Rectal smooth muscle tissue (tissue), 1 donor: ENCODE measurements at regions not wholly inside any gene's neighbourhood (a gene's known extent, or its start where the extent isn't known, plus 50 kb on each side); places are given as distances from the start of the nearest gene placed in this dataset.

Experiments used
- H3K27ac ChIP-seq: one replicate; pipeline ENCODE4 v1.7.0; 2013; ENCODE audit warnings: low read depth, low read length, inconsistent platforms
- H3K27me3 ChIP-seq: one replicate; pipeline ENCODE4 v1.7.0; 2013; ENCODE audit warnings: low read length; ENCODE audit not compliant: control insufficient read depth, insufficient read depth
- H3K36me3 ChIP-seq: one replicate; pipeline ENCODE4 v1.7.0; 2013; ENCODE audit warnings: low read length; ENCODE audit not compliant: control insufficient read depth, insufficient read depth
- H3K4me1 ChIP-seq: one replicate; pipeline ENCODE4 v1.7.0; 2013; ENCODE audit warnings: low read length; ENCODE audit not compliant: control insufficient read depth, insufficient read depth
- H3K4me3 ChIP-seq: one replicate; pipeline ENCODE4 v1.7.0; 2013; ENCODE audit warnings: low read length
- H3K9ac ChIP-seq: one replicate; pipeline ENCODE4 v1.7.0; 2013; ENCODE audit warnings: low read length

DNA sequence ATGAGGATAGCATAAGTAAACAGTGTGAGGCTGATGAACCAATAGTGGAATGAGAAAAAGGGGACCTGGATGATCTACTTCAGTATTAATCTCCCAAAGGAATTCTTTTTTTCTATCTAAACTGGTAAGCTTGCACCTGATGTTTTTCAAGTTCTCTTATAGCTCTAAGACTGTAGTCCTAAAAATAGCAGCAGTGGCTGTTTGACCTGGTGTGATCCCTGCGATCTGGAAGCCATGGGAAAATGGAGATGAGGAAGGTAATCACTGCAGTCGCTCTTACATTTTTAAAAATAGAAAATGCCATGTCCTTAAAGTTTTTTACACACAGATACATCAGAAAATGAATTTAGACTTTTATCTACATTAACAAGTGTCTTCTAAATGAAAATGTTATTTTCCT is 926.4 kb upstream of the SLC35B3 start:
- Histone ChIP-seq H3K9ac (no peak overlapping the region), H3K4me1 (no peaks in the 10 kb centered on the region), H3K4me3 (no peak overlapping the region), H3K27ac (no peak overlapping the region), H3K36me3 (no peaks in the 10 kb centered on the region), H3K27me3 (no peaks in the 10 kb centered on the region)

DNA sequence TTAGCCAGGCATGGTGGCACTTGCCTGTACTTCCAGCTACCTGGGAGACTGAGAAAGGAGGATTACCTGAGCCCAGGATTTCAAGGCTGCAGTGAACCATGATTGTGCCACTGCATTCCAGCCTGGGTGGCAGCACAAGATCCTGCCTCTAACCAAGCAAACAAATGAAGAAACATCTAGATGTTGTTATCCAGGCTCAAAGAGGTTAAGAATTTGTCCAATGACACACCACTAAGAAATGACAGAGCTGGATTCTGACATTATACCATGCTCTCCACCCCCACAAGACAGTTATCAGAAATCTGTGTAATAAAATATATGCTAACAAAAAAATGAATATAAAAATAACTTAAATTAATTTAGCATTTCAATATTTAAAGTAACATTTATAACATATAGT is 925.5 kb upstream of the SLC35B3 start:
- no peak overlapping the region for H3K9ac ChIP-seq

DNA sequence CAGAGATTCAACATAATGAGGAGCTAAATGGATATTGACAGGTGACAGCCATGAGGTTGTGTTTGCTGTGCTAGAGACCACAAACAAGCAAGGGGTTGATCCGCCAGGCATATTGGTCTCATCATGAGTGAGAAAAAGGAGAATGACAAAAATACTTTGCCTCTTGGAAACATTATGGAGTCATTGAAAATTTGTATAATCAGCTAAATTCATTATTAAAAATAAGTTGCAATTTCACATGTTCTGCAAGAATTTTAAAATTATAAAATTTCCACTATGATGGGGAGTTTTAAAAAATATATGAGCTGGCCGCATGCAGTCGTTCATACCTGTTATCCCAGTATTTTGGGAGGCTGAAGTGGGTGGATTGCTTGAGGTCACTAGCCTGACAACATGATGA is 912.3 kb upstream of the SLC35B3 start:
- no peak overlapping the region for H3K27ac ChIP-seq
- H3K4me1 ChIP-seq = no peaks in the 10 kb centered on the region
- H3K36me3 ChIP-seq = no peaks in the 10 kb centered on the region
- no peaks in the 10 kb centered on the region for H3K27me3 ChIP-seq
- no peak overlapping the region for H3K9ac ChIP-seq
- no peak overlapping the region for H3K4me3 ChIP-seq

More for the DNA sequence above, 925.5 kb upstream of the SLC35B3 start:
- Histone ChIP-seq H3K27me3 (no peaks in the 10 kb centered on the region), H3K36me3 (no peaks in the 10 kb centered on the region), H3K27ac (no peak overlapping the region), H3K4me3 (no peak overlapping the region), H3K4me1 (no peaks in the 10 kb centered on the region)

DNA sequence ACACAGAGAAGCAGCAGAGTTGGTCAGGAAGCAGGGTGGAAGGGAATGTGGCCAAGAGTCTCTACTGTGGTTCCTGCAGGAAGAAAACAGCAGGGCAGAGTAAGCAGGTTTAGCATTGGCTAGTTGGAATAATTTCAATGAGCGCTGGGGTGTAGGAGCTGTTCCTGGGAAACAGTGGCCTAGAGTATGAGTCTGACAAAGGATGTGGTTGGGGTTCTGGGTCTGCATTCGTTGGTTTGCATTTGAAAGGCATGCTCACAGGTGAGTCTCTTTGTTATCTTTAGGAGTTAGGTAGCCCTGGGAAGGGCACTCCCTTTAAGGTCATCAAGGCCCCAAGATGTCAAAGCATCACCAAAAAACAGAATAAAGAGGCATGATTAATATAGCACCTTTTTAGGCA is 911.6 kb upstream of the SLC35B3 start:
- no peaks in the 10 kb centered on the region for H3K4me1 ChIP-seq
- H3K9ac ChIP-seq = no peak overlapping the region
- H3K27ac ChIP-seq = no peak overlapping the region
- H3K27me3 ChIP-seq = no peaks in the 10 kb centered on the region
- no peak overlapping the region for H3K4me3 ChIP-seq
- no peaks in the 10 kb centered on the region for H3K36me3 ChIP-seq

DNA sequence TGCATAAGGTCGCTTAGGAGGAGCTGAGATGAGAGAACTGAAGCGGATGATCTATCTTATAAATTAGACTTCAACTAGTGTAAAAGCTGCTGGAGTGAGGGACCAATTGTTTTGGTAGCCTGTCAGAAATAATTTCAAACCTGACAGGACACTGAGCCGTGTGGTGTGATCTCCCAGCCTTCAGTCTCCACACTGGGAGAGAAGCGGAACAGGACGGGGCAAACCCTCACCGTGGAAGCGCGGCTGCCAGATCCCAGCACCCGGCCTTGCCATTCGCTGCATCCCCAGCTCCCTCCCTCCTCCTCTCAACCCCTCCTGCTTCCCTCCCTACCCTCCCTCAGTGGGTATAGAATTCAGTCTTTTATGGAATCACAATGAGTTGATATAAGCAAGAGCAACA is 900.1 kb upstream of the SLC35B3 start:
- no peak overlapping the region for H3K27ac ChIP-seq
- H3K27me3 ChIP-seq = no peaks in the 10 kb centered on the region
- no peaks in the 10 kb centered on the region for H3K36me3 ChIP-seq
- H3K4me3 ChIP-seq = no peak overlapping the region
- no peak overlapping the region for H3K9ac ChIP-seq
- H3K4me1 ChIP-seq = no peaks in the 10 kb centered on the region

DNA sequence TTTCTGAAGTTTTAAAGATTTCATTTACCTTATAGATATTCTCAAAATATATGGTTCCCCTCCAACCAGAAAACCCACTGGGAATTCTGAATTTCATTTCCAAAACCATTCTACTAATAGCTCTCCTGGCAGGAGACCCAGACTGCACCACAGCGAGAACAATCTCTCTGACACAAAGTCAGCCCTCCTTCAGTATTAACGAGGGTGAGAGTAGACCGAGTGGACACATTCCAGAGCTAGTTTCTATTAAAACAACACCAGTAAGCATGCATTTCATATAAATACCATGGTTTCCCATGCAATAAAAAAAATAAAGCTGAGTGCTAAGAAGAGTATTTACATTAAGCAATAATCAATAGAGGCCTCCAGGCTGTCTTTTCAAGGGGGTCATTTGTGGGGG is 899.6 kb upstream of the SLC35B3 start:
- Histone ChIP-seq H3K27me3 (no peaks in the 10 kb centered on the region), H3K27ac (no peak overlapping the region), H3K4me1 (no peaks in the 10 kb centered on the region), H3K9ac (no peak overlapping the region), H3K4me3 (no peak overlapping the region), H3K36me3 (no peaks in the 10 kb centered on the region)

DNA sequence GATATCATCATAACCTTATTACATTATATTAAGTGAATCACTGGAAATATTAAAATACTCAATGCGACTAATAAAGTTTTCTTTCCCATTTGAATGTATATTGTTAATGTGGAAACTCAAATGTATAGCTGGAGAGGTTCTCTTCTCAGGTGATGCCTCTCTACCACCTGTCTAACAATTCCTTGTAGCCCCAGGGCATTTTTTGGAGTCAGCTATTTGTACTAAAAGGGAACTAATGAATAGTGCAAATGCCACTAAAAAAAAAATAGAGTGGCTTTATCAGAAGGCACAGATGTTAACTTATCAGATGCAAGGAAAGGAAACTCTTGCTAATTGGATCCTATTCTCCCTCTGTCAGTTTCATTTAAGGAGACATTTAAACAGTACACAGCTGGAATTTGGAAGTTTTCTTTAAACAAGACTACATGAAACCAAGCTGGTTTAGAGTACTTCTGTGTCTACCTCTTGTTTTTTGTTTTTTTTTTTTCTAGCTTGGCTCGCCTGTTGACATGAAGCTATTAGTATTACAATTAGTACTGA is 897.0 kb upstream of the SLC35B3 start:
- H3K9ac ChIP-seq = no peak overlapping the region
- H3K4me1 ChIP-seq = no peaks in the 10 kb centered on the region
- H3K36me3 ChIP-seq = no peaks in the 10 kb centered on the region
- no peaks in the 10 kb centered on the region for H3K27me3 ChIP-seq
- H3K27ac ChIP-seq = no peak overlapping the region
- no peak overlapping the region for H3K4me3 ChIP-seq

DNA sequence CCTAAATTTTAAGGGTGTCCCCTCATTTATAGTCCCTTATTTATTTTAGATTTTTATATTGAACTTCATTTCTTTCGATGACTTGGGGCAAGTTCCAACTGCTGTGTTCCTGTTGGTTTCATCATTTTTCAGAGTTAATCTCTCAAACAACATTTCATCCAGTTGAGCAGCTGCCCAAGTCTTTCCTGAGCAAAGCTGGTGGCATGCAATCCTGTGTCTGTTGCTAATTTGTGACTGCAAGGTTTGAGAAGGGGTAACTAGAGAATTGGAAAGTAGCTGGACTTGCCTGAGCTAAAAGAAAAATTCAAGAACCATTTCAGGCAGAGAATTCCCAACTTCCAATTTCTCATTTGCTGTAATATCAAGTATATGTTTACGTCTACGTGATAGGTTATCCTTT is 881.5 kb upstream of the SLC35B3 start:
- Histone ChIP-seq H3K9ac (no peak overlapping the region), H3K4me3 (no peak overlapping the region), H3K27me3 (no peaks in the 10 kb centered on the region), H3K4me1 (no peaks in the 10 kb centered on the region), H3K36me3 (no peaks in the 10 kb centered on the region), H3K27ac (no peak overlapping the region)

DNA sequence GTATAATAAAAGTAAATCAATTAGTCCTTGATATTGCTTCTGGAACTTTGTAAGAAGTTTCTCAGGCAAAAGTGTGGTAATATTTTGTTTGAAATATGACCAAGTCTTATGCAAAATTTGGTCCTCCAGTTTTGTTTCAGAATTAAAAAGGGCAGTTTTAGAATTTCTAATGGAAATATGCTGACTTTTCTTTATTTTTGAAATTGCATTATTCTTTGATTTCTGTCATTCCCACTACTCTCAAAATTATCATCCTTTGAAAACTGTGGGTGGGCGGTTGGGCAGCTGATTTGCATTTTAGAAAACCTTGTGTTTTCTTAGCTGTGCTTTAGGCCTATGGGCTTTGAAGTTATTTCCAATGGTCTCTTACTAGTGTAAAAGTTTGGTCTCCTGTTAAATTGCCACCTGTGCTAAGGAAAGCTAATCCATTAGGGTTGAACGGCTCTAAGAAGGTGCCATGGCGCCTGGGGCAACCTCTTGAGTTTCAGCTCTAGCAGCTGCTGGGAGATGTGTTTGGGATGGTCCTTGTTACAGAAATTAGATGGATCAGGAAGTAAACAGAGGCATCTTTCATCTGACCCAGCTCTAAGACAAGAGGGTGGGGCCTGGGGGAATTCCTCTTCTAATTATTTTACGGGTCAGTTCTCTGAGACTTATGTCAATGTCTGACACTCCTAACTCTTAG is 880.8 kb upstream of the SLC35B3 start:
- Histone ChIP-seq H3K27me3 (no peaks in the 10 kb centered on the region), H3K36me3 (no peaks in the 10 kb centered on the region), H3K27ac (no peak overlapping the region), H3K9ac (no peak overlapping the region), H3K4me3 (no peak overlapping the region), H3K4me1 (no peaks in the 10 kb centered on the region)

DNA sequence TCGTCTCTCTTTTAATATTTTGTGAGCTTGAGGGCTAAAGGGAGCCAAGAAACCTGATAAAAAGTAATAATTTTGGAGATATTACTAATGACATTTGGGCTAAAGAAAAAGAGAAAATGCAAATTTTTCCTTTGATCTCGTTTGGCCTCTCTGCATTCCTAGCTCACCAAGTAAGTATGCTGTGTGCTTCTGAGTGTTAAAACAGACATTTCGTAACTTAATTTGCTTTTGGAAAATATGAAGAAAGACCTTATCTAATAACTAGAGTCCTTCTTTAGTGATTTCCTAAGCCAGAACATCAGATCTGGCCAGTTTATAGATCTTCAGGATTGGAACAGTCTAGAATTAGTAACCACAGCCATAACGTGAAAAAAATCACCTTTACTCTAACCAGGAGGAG is 872.9 kb upstream of the SLC35B3 start:
- no peak overlapping the region for H3K27ac ChIP-seq
- H3K27me3 ChIP-seq = no peaks in the 10 kb centered on the region
- H3K9ac ChIP-seq = no peak overlapping the region
- no peaks in the 10 kb centered on the region for H3K4me1 ChIP-seq
- H3K36me3 ChIP-seq = no peaks in the 10 kb centered on the region
- no peak overlapping the region for H3K4me3 ChIP-seq

DNA sequence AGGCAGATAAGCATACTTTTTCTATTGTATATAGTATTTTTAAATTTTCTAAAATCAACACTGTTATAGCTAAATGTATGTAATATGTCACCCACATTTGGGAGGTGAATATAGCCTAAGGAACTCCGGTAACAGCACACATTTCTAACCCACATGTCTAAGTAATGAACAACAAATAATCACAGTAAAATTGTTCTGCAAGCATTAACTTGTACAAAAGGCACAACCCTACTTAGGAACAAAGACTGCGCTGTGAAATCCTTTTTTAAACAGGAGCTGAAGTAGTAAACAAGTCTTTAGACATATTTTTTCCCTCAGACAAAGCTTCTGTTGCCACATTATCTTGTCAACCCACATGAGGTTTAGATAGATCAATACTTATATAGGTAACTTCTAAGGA is 872.4 kb upstream of the SLC35B3 start:
- no peak overlapping the region for H3K27ac ChIP-seq
- no peak overlapping the region for H3K9ac ChIP-seq
- no peaks in the 10 kb centered on the region for H3K4me1 ChIP-seq
- H3K36me3 ChIP-seq = no peaks in the 10 kb centered on the region
- no peak overlapping the region for H3K4me3 ChIP-seq
- H3K27me3 ChIP-seq = no peaks in the 10 kb centered on the region

DNA sequence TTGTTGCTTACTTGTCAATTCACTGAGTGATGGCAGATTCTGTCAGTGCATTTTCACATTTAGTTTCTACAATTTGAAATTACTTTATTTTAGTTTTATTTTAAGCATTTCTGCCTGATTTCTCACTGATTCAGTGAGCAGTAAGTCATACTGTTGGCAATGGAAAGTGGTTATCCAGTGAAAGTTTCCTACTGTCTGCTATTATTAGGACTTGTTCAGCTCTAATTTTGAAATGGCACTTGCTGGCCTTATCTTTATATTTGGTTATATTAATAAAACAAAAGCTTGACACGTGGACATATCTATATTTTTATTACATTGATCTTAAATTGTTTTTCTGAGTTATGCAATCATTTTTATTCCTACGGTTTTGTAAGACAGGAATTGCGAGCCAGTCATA is 871.8 kb upstream of the SLC35B3 start:
- Histone ChIP-seq H3K27ac (no peak overlapping the region), H3K9ac (no peak overlapping the region)

DNA sequence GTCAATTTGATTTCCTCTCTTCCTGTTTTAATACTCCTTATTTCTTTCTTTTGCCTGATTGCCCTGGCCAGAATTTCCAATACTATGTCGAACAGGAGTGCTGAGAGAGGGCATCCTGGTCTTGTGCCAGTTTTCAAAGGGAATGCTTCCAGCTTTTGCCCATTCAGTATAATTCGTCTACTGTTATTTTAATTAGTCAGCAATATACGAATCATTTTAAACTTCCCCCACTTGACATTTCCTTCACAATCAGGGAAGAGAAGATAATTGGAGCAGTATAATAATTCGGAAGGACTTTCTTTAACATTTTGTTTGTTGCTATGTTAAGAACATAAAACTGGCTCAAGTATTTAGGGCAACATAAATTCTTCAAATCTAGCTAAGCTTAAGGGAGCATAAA is 860.3 kb upstream of the SLC35B3 start:
- Histone ChIP-seq H3K9ac (no peak overlapping the region), H3K4me3 (no peak overlapping the region), H3K27me3 (no peaks in the 10 kb centered on the region), H3K27ac (no peak overlapping the region), H3K36me3 (no peaks in the 10 kb centered on the region), H3K4me1 (no peaks in the 10 kb centered on the region)

More for the DNA sequence above, 871.8 kb upstream of the SLC35B3 start:
- no peaks in the 10 kb centered on the region for H3K36me3 ChIP-seq
- no peaks in the 10 kb centered on the region for H3K4me1 ChIP-seq
- no peak overlapping the region for H3K4me3 ChIP-seq
- H3K27me3 ChIP-seq = no peaks in the 10 kb centered on the region
